Activated T-cell treated with anti-CD3 and anti-CD28 coated beads for 4 hours (primary cell): ENCODE measurements at regions not wholly inside any gene's neighbourhood (a gene's known extent, or its start where the extent isn't known, plus 50 kb on each side); places are given as distances from the start of the nearest gene placed in this dataset.

Experiments
- DNase-seq: peaks from one replicate; pipeline ENCODE4 v3.0.0-alpha.2; 2020

DNA sequence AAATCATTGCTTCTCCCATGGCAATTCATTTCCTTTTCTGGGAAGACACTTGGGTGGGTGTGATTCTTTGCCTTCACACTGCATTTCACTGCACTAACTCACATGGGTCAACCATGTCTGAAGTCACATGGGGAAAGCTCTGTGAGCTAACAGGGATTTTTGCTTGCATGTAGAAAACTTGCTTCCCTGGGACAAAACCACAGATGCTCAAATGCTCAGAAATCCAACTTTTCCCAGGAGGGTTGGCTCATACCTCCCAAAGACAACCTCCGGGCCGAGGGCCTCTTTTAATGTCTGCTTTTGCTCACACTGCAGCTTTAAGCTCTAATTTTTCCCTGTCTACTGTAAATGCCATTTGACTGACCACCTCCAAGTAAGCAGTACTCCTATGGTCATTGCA lies 1695.2 kb downstream of the STIM2 start:
- DNase-seq: no peak

DNA sequence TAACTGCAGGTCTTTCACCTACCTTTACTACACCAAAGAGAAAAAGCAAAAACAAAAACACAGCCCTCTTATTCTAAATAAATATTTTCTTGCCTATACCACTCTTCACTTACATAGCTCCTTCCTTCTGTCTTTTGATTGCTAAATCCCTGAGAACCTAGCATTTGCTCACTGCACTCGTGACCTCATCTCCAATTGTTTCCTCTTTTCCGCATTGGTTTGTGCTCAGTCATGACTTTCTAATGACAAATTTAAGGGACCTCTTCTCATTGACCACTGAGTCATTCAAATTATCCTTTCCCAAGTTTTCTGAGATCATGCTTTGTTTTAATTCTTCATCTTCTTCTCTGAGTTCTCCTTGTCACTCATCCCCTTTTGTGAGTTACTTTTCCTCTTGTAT lies 1697.1 kb downstream of the STIM2 start:
- no peak for DNase-seq

GRCh38 chr4:28558895-28559294 lies 1698.3 kb downstream of the STIM2 start:
- no peak for DNase-seq

DNA sequence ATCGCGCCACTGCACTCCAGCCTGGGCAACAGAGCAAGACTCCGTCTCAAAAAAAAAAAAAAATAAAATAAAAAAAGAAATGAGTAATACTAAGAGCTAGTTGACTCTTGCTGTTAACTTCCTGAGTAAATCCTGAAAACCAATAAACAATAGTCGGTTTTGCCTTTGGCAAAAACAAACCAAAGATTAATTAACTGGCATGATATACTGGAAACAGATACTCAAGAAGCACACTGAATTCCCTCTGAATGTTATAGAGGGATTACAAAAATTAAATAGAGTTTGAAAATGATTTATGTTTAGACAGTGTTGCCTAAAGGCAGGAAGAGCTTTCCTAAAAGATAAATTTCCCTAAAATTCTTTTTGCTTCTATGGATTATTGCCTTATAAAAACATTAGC lies 1702.3 kb downstream of the STIM2 start:
- DNase-seq: no peak

DNA sequence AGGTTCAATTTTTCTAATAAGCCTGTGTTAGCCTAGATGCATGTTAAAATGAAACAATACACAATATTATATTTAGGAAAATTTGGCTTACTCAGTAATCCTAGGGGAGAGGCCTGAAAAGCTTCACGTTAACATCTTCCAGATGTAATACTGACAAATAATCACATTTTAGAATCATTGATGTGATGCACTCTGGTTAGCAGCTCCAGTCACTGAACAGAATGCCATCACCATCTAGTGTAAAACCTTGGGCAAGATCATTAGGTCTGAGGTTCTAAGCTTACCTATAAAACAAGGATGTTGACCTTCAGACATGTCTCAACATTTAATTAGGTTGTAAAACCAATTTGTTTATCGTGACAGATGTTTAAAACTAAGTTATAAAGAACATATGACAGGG lies 1704.8 kb downstream of the STIM2 start:
- DNase-seq: no peak

- no peak for DNase-seq
Observed at GRCh38 chr4:28600958-28601357, 1740.3 kb downstream of the STIM2 start.

DNA sequence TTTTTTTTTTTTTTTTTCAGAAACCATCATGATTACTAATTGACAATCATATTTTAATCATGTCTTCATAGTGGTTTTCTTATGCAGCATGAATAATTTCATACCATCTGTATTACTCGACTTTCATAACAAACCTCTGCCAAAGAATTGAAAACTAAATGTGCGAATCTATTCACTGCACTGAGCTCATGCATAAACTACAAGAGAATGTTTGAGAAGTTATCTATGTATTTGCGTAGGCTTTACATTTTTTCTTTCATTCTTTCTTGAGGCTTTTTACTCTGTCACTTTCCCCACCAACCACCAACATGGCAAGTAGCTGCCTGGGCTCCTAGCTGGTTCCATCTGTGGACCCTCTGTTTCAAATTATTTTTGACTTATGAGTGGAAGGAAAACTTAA lies 1761.0 kb downstream of the STIM2 start:
- DNase-seq: no peak

DNA sequence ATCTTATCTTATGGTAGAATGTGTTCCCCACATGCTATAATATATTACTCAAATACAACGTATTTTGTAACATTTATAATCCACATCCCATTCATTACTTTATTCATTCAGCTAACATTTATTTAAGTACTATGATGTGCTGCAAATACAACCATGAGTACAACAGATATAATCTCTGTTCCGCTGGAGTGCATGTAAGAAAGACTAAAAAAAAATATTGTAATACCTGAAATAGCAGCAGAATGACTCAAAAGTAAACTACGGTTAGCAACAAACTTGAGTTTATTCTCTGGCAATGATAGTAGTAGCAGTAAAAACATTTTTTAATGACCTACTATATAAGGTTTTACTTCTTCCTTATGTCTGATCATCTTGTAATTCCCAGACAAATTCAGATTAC lies 1776.3 kb downstream of the STIM2 start:
- no peak for DNase-seq

DNA sequence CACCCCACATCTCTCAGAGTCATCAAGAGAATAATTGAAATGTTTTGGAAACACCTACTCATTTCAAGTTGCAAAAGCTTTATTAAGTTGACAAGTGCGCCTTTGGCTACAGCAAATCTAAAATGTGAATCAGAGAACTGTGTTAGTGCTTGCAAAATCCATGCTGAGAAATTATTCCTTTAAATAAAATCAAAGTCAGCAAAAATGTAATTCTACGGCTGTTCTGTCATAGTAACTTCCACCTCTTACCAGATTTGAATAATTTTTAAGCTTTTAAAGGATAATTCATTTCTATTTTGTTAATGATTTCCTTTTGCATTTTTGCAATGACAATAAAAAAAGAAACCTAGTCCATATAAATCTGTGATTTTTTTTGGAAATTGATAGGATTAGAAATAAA lies 1779.1 kb downstream of the STIM2 start:
- no peak for DNase-seq

- DNase-seq: no peak
Observed at GRCh38 chr4:28654618-28655017, 1794.0 kb downstream of the STIM2 start.

GRCh38 chr4:28665306-28665705 lies 1804.7 kb downstream of the STIM2 start:
- no peak for DNase-seq

DNA sequence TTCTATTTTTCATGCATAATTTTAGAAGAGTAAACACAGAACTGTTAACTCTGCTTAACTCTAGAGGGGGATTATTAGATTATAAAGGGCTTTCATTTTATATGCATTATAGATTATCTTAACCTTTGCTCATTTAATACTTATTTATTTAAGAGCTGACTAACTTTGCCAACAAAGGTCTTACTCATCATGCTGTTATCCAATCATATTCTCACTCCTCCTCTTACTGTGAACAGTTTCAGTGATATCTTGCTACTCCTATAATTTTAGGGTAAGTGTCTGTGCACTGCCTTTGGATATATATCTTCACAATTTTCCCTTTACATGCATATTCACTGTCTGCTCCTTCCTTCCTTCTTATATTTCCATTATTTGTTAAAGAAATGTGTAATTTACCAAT lies 1814.9 kb downstream of the STIM2 start:
- no peak for DNase-seq

DNA sequence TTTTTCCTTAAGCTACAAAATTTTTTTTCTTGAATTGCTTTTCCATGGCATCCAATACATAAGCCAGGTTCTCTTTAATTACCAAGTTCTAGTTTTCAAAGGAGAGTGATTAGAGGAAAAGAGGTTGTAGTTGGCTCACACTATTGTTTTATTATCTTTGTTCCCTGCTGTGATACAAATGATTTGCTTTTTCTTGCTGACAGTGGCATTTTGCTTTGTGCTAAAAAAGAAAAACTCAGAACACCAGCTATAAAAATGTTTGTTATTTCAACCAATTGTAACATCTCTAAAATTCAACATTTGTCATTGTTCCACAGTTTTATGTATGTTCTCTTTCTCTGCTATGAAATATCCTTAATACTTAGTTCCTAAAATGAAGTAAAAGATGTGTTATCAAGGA lies 1817.2 kb downstream of the STIM2 start:
- DNase-seq: no peak

DNA sequence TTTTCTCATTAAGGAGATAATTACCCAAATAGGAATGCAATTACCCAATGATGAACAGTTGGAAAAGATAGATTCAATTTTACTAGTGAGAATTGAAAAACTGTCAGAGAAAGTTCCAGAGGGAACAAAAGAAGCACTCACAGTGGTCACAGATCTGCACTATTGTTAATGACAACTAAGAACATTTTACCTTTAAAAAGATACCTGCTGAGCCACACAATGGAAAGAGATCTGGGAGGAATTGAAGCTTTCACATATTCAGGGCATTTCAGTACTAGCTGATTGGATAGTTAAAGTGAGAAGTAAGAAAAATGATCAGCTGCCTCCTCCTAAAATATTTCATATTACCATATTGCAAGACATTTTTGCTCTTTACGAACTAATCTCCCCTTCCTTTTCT lies 1822.2 kb downstream of the STIM2 start:
- no peak for DNase-seq

DNA sequence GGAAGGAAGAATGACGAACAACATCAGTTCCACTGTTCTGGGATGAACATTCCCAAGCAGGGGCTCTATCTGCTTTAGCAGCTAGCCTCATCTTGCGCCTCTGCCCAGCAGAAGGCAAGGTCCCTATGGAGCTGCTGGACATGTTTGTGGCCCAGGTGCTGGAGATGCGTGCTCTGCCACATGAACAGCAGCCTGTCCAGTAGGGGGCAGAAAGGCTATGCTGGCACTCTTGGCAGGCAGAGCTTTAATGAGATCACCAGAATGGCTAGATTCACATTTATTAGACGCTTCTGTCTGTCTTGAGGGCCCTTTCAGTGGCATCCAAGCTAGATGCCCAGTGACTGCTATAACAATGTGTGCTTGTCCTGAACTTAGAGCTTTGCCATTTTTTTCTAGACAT lies 1826.0 kb downstream of the STIM2 start:
- no peak for DNase-seq

- DNase-seq: no peak
Observed at GRCh38 chr4:28690890-28691289, 1830.2 kb downstream of the STIM2 start.

DNA sequence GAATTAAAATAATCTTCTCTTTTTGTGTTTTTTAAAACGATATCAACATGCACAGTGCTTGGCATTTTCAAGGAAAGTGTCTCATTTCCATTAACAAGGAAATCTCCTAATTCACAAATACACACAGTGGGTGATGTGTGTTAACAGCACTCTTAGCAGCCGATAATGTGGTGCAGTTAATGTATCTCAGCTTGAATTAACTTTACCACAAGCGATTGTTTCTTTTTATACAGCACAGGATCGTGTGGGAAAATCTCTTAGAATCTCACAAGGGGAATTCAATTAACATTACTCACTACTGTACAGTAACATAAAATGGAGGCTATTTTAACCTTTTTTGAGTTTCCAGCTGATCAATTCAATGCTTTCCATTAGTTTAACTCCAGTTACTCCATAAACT lies 1841.9 kb downstream of the STIM2 start:
- no peak for DNase-seq

DNA sequence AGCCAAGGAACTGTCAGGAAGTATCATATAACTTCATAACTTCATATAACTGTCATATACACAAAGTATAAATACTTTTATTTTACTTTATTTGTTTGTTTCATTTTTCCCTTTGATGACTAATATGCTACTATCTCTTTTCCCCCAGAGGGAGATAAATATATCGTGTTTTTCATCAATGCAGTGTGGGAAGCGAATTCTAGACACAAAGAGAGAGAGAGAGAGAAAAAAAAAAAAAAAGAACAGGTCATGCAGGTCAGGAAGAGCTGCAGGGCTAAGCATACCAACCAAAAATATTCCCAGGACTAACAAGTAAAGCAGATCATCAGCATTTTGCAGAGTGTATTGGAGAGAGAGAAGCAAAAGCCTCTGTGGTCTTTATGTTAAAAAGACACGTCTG lies 1849.2 kb downstream of the STIM2 start:
- DNase-seq: no peak

DNA sequence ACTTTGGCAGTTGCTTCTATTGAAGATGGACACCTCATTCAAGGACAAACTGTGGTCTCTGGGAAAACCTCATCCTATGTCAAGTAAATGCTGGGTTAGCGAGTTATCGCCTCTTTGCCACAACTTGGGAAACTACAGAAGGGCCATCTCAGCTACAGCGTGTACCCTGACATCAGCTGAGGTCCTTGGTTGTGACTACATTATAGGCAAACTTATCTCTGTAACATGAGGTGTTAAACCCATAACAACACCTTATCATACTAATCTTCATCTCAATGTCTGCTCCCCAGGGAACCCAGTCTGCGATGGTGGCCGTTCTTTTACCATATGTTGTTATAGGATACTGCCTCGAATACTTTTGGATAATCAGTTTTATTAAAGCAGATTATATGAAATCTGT lies 1862.7 kb downstream of the STIM2 start:
- no peak for DNase-seq

GRCh38 chr4:28724239-28724638 lies 1863.6 kb downstream of the STIM2 start:
- DNase-seq: no peak

GRCh38 chr4:28730304-28730703 lies 1869.7 kb downstream of the STIM2 start:
- DNase-seq: no peak

- DNase-seq: no peak
Observed at GRCh38 chr4:28744066-28744465, 1883.4 kb downstream of the STIM2 start.

DNA sequence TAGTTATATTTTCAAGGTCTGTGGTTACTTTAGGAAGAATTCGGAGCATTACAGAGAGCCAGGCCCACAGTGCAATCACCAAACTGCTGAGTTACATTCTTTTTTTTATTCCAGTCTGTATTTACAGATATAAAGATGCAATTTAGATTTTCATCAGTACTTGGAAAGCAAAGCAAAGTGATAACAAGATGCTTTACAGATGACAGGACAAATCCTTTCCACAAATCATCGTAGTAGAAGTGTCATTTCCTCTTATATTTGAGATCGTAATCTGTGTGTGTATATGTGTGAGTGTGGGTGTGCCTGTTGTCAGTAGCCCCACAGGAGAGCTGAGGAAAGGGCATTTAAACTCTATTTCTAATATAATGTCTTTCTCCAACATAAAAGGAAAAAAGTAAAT lies 1893.7 kb downstream of the STIM2 start:
- DNase-seq: no peak

DNA sequence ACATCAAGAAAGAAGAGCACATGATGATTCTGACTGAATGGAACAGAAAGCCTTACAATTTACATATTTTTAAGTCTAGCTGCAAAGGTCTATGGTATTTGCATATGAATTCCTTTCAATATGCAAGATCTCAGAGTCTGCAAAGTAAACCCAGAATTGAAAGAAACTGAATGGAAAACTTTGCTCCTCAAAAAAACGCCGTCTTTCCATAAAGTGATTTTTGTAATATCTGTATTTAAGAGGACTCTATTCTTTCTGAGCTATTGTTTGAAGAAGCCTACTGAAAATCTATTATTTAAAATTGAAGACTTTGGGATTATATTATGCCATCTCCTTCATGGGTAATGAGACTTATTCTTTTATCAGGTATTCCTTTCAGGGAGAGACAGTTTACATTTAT lies 1894.4 kb downstream of the STIM2 start:
- DNase-seq: no peak

DNA sequence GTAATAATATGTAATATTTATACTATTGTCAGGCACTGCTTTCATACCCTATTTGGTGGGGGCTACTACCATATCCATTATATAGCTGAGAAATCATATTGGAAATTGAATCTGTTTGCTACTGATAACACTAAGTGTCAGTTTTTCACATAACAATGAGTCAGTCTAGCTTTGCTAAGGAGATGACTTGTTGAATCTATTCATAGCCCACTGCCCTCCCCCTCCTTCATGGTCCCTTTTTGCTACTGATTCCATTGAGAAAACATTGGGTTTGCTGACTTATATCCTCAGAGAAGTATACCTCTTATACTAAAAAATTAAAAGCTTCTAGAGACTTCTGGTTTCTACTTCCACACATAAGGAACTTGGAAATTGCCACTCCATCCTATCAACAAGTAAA lies 1898.4 kb downstream of the STIM2 start:
- DNase-seq: no peak

DNA sequence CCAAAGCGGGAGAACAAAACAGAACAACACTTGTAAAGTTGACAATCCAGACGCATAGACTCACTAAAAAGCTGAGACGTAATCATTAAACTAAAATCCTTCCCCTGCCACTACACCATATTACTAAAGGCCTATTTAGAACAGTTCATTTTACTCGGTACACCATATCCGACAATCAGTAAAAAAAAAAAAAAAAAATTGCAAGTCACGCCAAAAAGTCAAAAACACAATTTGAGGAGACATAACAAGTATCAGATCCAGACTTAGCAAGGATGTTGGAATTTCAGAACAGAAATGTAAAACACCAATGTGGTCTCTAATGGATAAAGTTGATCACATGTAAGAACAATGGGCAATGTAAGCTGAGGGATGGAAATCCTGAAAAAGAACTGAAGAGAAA lies 1899.4 kb downstream of the STIM2 start:
- DNase-seq: no peak
